Progenitor cell of endocrine pancreas (in vitro differentiated cells): ENCODE measurements at regions not wholly inside any gene's neighbourhood (a gene's known extent, or its start where the extent isn't known, plus 50 kb on each side); places are given as distances from the start of the nearest gene placed in this dataset.
"Not testable (repeated sequence)": the region's sequence is repeated elsewhere in the genome, so short reads cannot be mapped to it uniquely, and the experiment has no call there.

ENCODE experiments used
- DNase-seq: peaks from one replicate; pipeline ENCODE4 v3.0.0; 2021; ENCODE audit warnings: low spot score; ENCODE audit not compliant: unreplicated experiment
- H3K27ac Mint-ChIP-seq: 2 replicates; pipeline ENCODE4 v1.8.0; 2021; ENCODE audit warnings: mild to moderate bottlenecking, moderate library complexity, mixed read lengths
- H3K27me3 Mint-ChIP-seq: 2 replicates; pipeline ENCODE4 v1.8.0; 2021; ENCODE audit warnings: mixed read lengths
- H3K36me3 Mint-ChIP-seq: 2 replicates; pipeline ENCODE4 v1.8.0; 2022; ENCODE audit warnings: mixed read lengths; ENCODE audit not compliant: insufficient read depth
- H3K4me1 Mint-ChIP-seq: 2 replicates; pipeline ENCODE4 v1.8.0; 2021; ENCODE audit warnings: low read depth, mixed read lengths
- H3K4me3 Mint-ChIP-seq: 2 replicates; pipeline ENCODE4 v1.8.0; 2021; ENCODE audit warnings: low read depth, mild to moderate bottlenecking, moderate library complexity, mixed read lengths
- H3K9me3 Mint-ChIP-seq: 2 replicates; pipeline ENCODE4 v1.8.0; 2021; ENCODE audit warnings: low read depth, mixed read lengths
- TF ChIP-seq, protein P1 (sequence below): fragments of 200-600 bp; sonication (generic); IDR thresholded peaks from one replicate; pipeline ENCODE4 v1.5.0; 2021; ENCODE audit warnings: antibody characterized with exemption, mild to moderate bottlenecking; ENCODE audit not compliant: unreplicated experiment

GRCh38 chr14:48710133-48710532, 876.0 kb downstream of the RPS29 start:
- H3K27ac Mint-ChIP-seq, result no peak overlapping the region
- DNase-seq, result no peak
- H3K36me3 Mint-ChIP-seq, result no peaks in the 10 kb centered on the region
- no peaks in the 10 kb centered on the region for H3K4me1 Mint-ChIP-seq
- H3K4me3 Mint-ChIP-seq, result no peak overlapping the region
- TF ChIP-seq, protein P1, sequence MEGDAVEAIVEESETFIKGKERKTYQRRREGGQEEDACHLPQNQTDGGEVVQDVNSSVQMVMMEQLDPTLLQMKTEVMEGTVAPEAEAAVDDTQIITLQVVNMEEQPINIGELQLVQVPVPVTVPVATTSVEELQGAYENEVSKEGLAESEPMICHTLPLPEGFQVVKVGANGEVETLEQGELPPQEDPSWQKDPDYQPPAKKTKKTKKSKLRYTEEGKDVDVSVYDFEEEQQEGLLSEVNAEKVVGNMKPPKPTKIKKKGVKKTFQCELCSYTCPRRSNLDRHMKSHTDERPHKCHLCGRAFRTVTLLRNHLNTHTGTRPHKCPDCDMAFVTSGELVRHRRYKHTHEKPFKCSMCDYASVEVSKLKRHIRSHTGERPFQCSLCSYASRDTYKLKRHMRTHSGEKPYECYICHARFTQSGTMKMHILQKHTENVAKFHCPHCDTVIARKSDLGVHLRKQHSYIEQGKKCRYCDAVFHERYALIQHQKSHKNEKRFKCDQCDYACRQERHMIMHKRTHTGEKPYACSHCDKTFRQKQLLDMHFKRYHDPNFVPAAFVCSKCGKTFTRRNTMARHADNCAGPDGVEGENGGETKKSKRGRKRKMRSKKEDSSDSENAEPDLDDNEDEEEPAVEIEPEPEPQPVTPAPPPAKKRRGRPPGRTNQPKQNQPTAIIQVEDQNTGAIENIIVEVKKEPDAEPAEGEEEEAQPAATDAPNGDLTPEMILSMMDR, result no peak
- no peaks in the 10 kb centered on the region for H3K27me3 Mint-ChIP-seq
- H3K9me3 Mint-ChIP-seq, result no peaks in the 10 kb centered on the region

- no peak overlapping the region for H3K27ac Mint-ChIP-seq
- TF ChIP-seq, protein P1, result no peak
- no peaks in the 10 kb centered on the region for H3K9me3 Mint-ChIP-seq
- no peak for DNase-seq
- H3K4me1 Mint-ChIP-seq, result no peaks in the 10 kb centered on the region
- H3K27me3 Mint-ChIP-seq, result no peaks in the 10 kb centered on the region
- H3K4me3 Mint-ChIP-seq, result no peak overlapping the region
- no peaks in the 10 kb centered on the region for H3K36me3 Mint-ChIP-seq
Observed at GRCh38 chr14:48709277-48709785, 876.8 kb downstream of the RPS29 start.

GRCh38 chr14:48704639-48705038, 881.5 kb downstream of the RPS29 start:
- Mint-ChIP-seq H3K36me3 (no peaks in the 10 kb centered on the region), H3K4me3 (no peak overlapping the region), H3K27me3 (no peaks in the 10 kb centered on the region), H3K4me1 (no peaks in the 10 kb centered on the region), H3K27ac (no peak overlapping the region), H3K9me3 (peaks cover 5% of the 10 kb centered on the region)
- TF ChIP-seq, protein P1, result no peak
- no peak for DNase-seq

GRCh38 chr14:48703728-48704467, 882.3 kb downstream of the RPS29 start:
- H3K9me3 Mint-ChIP-seq, result peaks cover 10% of the 10 kb centered on the region
- H3K4me1 Mint-ChIP-seq, result no peaks in the 10 kb centered on the region
- no peak overlapping the region for H3K4me3 Mint-ChIP-seq
- H3K27ac Mint-ChIP-seq, result no peak overlapping the region
- DNase-seq, result no peak
- H3K36me3 Mint-ChIP-seq, result no peaks in the 10 kb centered on the region
- H3K27me3 Mint-ChIP-seq, result no peaks in the 10 kb centered on the region
- TF ChIP-seq, protein P1, result no peak

DNA sequence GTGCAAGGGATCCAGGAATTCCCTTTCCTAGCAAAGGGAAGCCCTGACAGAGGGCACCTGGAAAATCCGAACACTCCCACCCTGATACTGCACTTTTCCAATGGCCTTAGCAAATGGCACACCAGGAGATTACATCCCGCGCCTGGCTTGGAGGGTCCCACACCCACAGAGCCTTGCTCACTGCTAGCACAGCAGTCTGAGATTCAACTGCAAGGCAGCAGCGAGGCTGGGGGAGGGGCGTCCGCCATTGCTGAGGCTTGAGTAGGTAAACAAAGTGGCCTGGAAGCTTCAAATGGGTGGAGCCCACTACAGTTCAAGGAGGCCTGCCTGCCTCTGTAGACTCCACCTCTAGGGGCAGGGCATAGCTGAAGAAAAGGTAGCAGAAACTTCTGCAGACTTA, 888.8 kb downstream of the RPS29 start:
- DNase-seq, H3K4me1 Mint-ChIP-seq, H3K4me3 Mint-ChIP-seq, H3K27ac Mint-ChIP-seq, H3K36me3 Mint-ChIP-seq, H3K27me3 Mint-ChIP-seq, H3K9me3 Mint-ChIP-seq: not testable (repeated sequence)

DNA sequence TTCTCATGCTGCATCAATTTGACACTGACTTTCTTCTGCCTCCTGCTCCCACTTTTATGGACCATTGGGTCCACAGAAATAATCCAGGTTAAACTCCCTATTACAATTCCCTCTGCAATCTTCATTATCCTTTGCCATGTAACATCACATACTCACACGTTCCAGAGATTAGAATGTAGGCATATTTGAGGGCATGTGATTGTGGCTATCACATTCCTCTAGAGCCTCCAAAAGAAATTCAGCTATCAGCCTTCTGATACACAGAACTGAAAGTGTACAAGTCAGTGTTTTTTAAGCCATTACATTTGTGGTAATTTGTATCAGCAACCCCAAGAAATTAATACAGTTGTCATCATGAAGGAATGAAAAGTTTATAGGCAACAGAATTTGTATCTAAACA, 892.4 kb downstream of the RPS29 start:
- no peaks in the 10 kb centered on the region for H3K9me3 Mint-ChIP-seq
- H3K27ac Mint-ChIP-seq, result no peak overlapping the region
- TF ChIP-seq, protein P1, result no peak
- no peaks in the 10 kb centered on the region for H3K36me3 Mint-ChIP-seq
- H3K4me1 Mint-ChIP-seq, result no peaks in the 10 kb centered on the region
- H3K27me3 Mint-ChIP-seq, result no peaks in the 10 kb centered on the region
- no peak overlapping the region for H3K4me3 Mint-ChIP-seq
- no peak for DNase-seq
